ENCODE measurements at regions not wholly inside any gene's neighbourhood (a gene's known extent, or its start where the extent isn't known, plus 50 kb on each side); places are given as distances from the start of the nearest gene placed in this dataset.
"Not testable (repeated sequence)": the region's sequence is repeated elsewhere in the genome, so short reads cannot be mapped to it uniquely, and the experiment has no call there.

- DNase-seq, result no peak
Measured at GRCh38 chr2:215740071-215740470, 273.3 kb downstream of the MREG start.

DNA sequence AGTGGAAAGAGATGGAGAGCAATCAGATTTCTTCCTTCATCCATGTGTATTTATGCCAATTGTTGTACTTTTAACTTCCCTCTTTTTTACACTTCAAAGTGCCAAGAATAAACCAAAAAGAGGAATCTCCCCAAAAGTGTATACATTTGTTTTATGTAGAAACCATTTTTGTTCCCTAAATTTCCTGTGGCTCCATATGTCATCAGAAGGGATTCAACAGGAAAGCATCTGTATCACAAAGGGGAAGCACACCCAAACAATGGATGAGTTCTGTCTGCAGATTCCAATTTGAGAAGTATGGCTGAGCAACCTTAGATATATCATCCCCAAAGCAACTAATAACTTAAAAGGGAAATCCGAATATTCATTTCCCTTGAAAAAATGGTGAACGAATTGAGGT is 275.0 kb downstream of the MREG start:
- DNase-seq, result no peak

DNA sequence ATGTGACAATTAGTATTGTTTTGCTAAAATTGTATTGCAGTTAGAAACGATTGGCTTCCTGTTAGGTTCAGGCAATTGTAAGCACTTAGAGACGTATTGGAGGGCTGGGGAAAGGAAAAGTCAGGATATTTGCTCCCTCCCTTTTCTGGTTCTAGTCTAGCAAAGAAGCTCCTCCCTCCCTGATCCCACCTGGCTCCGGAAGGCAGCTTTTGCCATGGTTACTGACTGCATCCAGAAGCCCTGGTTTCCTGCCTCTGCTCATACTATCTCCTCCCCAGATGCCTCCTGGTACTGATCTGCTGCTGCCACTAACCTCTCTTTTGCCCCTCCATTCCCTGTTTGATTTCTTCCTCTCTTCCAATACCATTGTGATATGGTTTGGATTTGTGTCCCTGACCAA is 275.9 kb downstream of the MREG start:
- no peak for DNase-seq

DNA sequence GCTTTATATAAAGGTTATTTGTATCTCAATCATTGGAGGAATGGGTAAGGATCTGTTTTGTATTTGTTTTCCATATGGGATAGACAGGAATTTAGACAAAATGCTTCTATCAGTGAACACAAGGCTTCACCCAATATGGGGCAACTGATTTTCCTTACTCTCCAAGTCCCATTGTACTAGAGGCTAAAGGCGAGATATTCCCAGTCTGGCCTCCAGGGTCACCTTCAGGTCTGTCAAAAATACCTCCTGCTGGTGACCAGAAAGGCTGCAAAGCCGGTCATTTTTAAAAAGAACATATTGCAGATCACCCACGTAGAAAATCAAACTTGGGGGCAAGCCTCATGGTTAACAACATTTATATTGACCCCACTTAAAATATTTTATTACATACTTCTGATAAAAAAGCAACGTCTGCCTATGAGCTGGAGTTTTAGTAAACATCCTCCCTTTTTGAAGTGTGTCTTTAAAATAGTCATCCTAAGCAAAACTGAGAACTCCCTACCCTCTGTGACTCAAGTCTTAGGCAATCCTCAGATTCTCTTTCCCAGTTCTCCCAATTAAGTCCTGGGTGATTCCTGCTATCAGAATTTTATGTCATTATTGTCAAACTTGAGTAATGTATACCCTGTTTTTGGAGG is 276.6 kb downstream of the MREG start:
- DNase-seq, result no peak

DNA sequence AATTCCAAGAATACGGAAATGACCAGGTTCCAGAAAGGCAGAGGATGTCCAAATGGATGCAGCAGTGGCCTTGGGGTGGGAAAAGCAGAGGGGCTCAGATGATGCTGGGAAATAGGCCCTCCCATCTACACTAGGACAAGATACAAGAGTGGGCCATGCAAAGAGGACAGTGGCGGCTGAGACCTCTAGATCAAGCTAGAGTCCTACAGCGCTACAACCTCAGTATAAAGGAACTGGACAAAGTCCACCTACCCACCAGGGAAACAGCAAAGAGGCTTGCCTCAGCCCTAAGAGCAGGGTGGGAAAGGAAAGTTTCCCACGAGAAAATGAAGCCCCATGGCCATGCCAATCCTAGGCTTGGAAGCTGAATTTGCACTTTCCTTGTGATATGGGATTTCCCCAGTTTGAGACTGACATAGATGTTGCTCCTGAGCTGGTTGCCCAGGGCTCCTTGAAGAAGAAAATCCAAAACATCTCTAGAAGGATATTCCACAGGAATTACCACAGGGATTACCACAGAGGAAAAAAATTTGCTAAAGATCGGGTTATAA is 282.2 kb downstream of the MREG start:
- DNase-seq, result no peak

DNA sequence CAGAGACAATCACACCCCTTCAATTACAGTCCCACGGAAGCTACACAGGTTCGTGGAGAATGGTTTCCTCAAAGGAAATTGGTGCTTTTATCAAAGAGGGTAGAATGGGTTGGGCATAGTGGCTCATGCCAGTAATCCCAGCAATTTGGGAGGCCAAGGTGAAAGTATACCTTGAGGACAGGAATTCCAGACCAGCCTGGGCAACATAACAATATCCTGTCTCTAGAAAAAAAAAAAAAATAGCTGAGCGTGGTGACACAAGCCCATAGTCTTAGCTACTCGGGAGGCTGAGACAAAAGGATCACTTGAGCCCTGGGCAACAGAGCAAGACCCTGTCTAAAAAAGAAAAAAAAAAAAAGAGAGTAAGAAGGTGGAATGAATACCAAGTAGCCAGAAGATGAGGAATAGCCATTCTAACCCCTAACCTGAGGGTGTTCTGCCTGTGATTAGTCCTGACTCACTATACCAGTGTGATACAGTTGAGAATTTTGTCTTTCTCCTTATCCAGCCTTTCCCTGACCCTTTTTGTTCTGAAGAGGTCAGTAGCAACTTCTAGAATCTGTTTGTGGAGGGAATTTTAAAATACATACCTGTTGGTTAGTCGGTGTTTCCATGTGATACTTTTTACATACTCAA is 283.2 kb downstream of the MREG start:
- no peak for DNase-seq

DNA sequence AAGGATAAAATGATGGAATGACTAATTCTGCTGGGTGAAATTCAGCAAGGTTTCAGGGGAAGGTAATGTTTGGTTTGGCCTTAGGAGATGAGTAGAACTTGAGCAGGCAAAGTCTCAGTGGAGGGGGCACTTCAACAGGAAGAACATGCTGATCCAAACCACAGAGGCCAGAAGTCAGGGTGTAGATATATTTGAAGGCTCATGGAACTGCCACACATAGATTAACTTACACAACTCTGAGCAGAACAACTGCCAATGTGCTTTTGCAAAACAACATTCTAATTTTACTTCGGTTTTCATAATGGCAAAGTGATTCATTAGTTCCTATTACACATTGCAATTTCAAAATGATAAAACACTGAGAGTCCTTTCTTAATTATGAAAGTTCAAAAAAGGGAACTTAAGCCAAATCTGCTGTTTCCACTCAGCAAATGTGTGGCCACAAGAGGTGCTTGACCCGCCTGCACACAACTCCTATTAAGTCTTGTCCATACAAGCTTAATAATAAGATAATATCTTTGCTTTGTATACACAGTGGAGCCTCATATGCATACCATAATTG is 284.8 kb downstream of the MREG start:
- no peak for DNase-seq

GRCh38 chr2:215727507-215728503 is 285.5 kb downstream of the MREG start:
- no peak for DNase-seq

GRCh38 chr2:215726070-215726469 is 287.3 kb downstream of the MREG start:
- no peak for DNase-seq

GRCh38 chr2:215724146-215724545 is 288.3 kb upstream of the FN1 start:
- DNase-seq, result no peak

DNA sequence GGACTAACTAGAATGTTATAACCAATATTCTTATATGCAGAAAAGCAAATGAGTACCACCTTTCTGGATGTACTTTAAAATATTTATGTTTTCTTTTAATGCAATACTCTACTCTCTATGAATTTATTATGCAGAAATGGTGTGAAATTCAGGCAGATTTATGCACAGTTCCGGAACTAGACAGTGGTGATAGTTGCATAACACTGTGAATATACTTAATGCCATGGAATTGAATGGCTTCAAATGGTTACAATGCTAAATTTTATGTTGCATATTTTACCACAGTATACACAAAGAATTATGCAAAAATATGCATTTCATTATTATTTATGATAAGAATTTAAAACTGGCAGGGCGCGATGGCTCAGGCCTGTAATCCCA is 287.8 kb upstream of the FN1 start:
- DNase-seq, result no peak

- no peak for DNase-seq
Measured at GRCh38 chr2:215722986-215723630, 287.2 kb upstream of the FN1 start.

DNA sequence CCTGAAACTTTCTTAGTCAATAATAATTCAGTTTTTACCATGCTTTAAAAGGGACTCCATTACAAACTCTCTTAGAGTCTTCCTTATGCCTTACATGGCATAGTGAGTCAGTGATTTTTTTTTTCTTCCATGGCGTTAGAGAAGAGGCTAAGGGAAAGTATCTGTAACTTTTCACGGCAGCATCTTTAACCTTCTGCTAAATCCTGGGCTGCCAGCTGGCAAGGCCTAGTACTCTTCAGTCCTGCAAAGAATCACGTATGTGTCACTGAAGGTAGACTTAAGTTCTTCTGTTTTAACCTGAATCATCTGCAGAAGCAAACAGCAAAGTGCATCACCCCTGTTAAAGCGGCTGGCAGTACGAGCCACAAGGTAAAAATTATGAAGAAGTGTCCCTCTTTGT is 286.3 kb upstream of the FN1 start:
- no peak for DNase-seq

- not testable (repeated sequence) for DNase-seq
Measured at GRCh38 chr2:215721515-215721914, 285.6 kb upstream of the FN1 start.

DNA sequence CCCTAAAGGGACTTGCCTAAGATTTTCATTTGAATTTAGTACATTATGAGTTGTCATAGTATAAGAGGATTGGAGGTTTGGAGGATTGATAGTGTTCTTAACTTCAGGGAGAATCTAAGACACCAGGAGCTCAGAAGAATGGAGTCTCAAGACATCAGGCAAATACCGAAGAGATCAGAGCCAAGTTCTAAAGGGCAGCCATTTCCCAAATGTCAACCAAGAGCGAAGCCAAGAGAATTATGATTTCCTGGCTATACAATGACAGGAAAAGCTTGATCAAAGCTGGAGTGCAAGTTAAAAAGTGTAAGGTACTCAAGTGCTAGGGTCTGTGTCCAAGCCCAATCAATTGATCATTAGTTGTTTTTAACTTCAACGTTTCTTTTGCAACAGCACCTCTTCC is 283.0 kb upstream of the FN1 start:
- DNase-seq, result no peak

DNA sequence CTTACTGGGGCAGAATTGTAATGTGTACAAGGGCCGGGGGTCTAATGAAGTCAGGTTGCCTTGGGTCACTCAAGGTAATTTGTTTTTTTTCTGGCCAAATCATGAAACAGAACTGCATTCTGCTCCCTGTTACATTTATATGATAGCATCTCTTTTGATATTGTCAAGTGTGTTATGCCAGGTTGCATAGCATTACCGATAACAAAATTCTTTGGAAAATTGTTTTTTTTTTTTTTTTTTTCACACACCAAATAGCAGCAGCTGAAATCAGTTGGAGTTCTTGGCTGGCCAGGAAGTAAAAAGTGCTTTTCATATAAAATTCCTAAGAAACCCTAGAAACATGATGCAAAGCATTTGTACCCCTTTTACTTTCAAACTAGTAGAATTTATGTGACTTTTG is 282.6 kb upstream of the FN1 start:
- no peak for DNase-seq

GRCh38 chr2:215717501-215718381 is 281.9 kb upstream of the FN1 start:
- no peak for DNase-seq

DNA sequence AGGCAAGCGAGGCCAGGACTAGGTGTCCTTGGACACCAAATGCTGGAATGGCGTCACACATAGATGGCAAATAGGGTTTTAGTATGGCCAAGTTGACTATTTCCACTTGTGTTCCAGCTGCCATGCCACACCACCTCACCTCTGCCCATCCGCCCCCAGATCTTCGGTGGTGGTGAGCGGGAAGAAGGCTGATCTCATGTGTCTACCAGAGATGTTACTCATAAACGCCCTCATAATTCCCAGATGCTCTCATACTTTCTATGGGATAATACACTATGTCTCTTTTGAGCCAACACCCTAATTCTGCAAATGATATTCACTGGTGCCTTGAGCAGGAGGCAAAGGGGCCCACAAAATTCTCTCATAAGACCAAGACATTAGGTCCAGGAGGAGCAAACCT is 281.1 kb upstream of the FN1 start:
- no peak for DNase-seq

- no peak for DNase-seq
Measured at GRCh38 chr2:215712871-215713790, 277.3 kb upstream of the FN1 start.

DNA sequence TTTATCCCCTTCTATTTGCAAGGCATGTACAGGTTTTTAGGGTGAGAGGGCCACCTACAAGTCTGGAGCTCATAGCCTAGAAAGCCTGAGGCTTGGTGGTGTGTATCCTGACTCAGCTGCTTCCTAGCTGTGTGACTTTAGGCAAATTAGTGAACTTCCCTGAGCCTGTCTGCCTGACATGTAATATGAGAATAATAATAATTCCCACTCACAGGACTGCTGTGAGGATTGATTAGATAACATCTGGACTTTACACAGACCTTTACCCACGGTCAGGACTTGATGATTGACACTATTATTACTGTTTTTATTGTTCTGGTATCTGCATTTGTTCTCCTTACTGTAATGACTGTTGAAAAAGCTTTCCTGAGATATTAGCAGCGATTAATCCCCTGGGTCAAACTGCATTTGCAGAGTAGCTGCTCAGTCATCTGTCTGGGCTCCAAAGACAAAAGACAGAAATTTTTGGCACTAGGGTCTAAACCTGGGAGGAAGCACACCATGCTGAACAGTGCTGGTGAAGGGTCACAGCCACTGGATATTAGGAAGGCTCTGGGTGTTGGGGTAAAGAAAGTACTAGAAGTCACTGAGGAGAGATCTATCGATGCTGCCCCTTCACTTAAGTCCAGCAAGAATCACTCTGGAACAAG is 276.5 kb upstream of the FN1 start:
- DNase-seq, result no peak
